ENCODE measurements at regions not wholly inside any gene's neighbourhood (a gene's known extent, or its start where the extent isn't known, plus 50 kb on each side); places are given as distances from the start of the nearest gene placed in this dataset.

DNA sequence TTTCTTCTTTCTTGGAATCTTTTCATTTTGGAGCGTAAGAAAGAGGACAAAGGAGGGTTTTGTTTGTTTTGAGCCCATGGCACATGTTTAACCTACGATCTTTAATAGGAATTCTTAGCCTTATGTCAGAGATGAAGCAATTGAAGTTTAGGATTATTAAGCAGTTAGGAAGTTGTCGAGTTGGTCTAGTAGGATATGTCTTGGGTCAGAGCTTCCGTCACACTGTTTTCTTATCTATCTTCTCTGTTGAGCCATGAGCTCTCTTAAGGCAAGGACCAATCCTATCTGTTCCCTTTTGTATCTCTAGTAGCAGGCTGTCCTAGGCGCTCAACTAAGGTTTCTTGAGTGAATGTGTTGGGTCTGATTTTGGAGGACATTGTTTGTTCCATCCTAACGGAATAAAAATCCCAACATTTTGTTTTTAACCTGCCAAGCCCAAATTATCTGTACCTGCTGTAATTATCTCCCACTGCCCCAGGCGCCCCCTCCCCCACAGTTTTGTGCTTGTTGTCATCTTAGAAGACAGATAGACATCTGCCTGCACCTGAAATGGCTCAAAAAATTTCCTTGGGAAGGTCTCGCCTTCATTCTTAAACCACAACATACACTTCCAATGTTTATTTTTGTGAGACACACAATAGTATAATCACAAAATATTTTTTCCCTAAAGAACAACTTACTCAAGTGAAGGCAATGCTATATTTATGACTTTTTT, 95.3 kb upstream of the GADD45A start (continued):
- TF ChIP-seq, protein P1, sequence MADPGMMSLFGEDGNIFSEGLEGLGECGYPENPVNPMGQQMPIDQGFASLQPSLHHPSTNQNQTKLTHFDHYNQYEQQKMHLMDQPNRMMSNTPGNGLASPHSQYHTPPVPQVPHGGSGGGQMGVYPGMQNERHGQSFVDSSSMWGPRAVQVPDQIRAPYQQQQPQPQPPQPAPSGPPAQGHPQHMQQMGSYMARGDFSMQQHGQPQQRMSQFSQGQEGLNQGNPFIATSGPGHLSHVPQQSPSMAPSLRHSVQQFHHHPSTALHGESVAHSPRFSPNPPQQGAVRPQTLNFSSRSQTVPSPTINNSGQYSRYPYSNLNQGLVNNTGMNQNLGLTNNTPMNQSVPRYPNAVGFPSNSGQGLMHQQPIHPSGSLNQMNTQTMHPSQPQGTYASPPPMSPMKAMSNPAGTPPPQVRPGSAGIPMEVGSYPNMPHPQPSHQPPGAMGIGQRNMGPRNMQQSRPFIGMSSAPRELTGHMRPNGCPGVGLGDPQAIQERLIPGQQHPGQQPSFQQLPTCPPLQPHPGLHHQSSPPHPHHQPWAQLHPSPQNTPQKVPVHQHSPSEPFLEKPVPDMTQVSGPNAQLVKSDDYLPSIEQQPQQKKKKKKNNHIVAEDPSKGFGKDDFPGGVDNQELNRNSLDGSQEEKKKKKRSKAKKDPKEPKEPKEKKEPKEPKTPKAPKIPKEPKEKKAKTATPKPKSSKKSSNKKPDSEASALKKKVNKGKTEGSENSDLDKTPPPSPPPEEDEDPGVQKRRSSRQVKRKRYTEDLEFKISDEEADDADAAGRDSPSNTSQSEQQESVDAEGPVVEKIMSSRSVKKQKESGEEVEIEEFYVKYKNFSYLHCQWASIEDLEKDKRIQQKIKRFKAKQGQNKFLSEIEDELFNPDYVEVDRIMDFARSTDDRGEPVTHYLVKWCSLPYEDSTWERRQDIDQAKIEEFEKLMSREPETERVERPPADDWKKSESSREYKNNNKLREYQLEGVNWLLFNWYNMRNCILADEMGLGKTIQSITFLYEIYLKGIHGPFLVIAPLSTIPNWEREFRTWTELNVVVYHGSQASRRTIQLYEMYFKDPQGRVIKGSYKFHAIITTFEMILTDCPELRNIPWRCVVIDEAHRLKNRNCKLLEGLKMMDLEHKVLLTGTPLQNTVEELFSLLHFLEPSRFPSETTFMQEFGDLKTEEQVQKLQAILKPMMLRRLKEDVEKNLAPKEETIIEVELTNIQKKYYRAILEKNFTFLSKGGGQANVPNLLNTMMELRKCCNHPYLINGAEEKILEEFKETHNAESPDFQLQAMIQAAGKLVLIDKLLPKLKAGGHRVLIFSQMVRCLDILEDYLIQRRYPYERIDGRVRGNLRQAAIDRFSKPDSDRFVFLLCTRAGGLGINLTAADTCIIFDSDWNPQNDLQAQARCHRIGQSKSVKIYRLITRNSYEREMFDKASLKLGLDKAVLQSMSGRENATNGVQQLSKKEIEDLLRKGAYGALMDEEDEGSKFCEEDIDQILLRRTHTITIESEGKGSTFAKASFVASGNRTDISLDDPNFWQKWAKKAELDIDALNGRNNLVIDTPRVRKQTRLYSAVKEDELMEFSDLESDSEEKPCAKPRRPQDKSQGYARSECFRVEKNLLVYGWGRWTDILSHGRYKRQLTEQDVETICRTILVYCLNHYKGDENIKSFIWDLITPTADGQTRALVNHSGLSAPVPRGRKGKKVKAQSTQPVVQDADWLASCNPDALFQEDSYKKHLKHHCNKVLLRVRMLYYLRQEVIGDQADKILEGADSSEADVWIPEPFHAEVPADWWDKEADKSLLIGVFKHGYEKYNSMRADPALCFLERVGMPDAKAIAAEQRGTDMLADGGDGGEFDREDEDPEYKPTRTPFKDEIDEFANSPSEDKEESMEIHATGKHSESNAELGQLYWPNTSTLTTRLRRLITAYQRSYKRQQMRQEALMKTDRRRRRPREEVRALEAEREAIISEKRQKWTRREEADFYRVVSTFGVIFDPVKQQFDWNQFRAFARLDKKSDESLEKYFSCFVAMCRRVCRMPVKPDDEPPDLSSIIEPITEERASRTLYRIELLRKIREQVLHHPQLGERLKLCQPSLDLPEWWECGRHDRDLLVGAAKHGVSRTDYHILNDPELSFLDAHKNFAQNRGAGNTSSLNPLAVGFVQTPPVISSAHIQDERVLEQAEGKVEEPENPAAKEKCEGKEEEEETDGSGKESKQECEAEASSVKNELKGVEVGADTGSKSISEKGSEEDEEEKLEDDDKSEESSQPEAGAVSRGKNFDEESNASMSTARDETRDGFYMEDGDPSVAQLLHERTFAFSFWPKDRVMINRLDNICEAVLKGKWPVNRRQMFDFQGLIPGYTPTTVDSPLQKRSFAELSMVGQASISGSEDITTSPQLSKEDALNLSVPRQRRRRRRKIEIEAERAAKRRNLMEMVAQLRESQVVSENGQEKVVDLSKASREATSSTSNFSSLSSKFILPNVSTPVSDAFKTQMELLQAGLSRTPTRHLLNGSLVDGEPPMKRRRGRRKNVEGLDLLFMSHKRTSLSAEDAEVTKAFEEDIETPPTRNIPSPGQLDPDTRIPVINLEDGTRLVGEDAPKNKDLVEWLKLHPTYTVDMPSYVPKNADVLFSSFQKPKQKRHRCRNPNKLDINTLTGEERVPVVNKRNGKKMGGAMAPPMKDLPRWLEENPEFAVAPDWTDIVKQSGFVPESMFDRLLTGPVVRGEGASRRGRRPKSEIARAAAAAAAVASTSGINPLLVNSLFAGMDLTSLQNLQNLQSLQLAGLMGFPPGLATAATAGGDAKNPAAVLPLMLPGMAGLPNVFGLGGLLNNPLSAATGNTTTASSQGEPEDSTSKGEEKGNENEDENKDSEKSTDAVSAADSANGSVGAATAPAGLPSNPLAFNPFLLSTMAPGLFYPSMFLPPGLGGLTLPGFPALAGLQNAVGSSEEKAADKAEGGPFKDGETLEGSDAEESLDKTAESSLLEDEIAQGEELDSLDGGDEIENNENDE (IDR thresholded peaks at IDR 0.05; ENCODE audit: insufficient replicate concordance, low read length) = no peak
- TF ChIP-seq ASH2L (IDR thresholded peaks at IDR 0.05; ENCODE audit: low read length) = no peak
- TF ChIP-seq SRF (IDR thresholded peaks at IDR 0.05; ENCODE audit: low read depth, low read length) = no peak
- TF ChIP-seq, protein P2, sequence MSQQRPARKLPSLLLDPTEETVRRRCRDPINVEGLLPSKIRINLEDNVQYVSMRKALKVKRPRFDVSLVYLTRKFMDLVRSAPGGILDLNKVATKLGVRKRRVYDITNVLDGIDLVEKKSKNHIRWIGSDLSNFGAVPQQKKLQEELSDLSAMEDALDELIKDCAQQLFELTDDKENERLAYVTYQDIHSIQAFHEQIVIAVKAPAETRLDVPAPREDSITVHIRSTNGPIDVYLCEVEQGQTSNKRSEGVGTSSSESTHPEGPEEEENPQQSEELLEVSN (IDR thresholded peaks at IDR 0.05) = no peak
- TF ChIP-seq, protein P3, sequence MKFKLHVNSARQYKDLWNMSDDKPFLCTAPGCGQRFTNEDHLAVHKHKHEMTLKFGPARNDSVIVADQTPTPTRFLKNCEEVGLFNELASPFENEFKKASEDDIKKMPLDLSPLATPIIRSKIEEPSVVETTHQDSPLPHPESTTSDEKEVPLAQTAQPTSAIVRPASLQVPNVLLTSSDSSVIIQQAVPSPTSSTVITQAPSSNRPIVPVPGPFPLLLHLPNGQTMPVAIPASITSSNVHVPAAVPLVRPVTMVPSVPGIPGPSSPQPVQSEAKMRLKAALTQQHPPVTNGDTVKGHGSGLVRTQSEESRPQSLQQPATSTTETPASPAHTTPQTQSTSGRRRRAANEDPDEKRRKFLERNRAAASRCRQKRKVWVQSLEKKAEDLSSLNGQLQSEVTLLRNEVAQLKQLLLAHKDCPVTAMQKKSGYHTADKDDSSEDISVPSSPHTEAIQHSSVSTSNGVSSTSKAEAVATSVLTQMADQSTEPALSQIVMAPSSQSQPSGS (IDR thresholded peaks at IDR 0.05; ENCODE audit: low read length) = no peak
- TF ChIP-seq YY1 (IDR thresholded peaks at IDR 0.05; ENCODE audit: low read depth, low read length) = no peak

All from H1 (cell line).